Mesothelial cell of epicardium (in vitro differentiated cells): ENCODE measurements at regions not wholly inside any gene's neighbourhood (a gene's known extent, or its start where the extent isn't known, plus 50 kb on each side); places are given as distances from the start of the nearest gene placed in this dataset.

Experiments
- DNase-seq, 2 experiments: peaks; one replicate each; pipeline ENCODE4 v3.0.0; 2021; ENCODE audit warnings: low spot score in 2 of 2; ENCODE audit not compliant: unreplicated experiment in 2 of 2
- H3K27ac Mint-ChIP-seq: 2 replicates; pipeline ENCODE4 v1.8.0; 2021; ENCODE audit warnings: mixed read lengths
- H3K27me3 Mint-ChIP-seq: 2 replicates; pipeline ENCODE4 v1.8.0; 2021; ENCODE audit warnings: low read depth, mixed read lengths
- H3K36me3 Mint-ChIP-seq: 2 replicates; pipeline ENCODE4 v1.8.0; 2021; ENCODE audit warnings: mixed read lengths
- H3K4me1 Mint-ChIP-seq: 2 replicates; pipeline ENCODE4 v1.8.0; 2021; ENCODE audit warnings: mixed read lengths
- H3K4me3 Mint-ChIP-seq: 2 replicates; pipeline ENCODE4 v1.8.0; 2021; ENCODE audit warnings: mild to moderate bottlenecking, moderate library complexity, mixed read lengths
- H3K9me3 Mint-ChIP-seq: 2 replicates; pipeline ENCODE4 v1.8.0; 2021; ENCODE audit warnings: mixed read lengths
- TF ChIP-seq, protein P1 (sequence below): fragments of 200-600 bp; sonication (generic); IDR thresholded peaks from one replicate; pipeline ENCODE4 v1.5.0; 2021; ENCODE audit warnings: antibody characterized with exemption; ENCODE audit not compliant: unreplicated experiment

- H3K9me3 Mint-ChIP-seq = peaks cover 51% of the 10 kb centered on the region
- no peak overlapping the region for H3K27ac Mint-ChIP-seq
- H3K36me3 Mint-ChIP-seq = no peaks in the 10 kb centered on the region
- no peaks in the 10 kb centered on the region for H3K27me3 Mint-ChIP-seq
- no peaks in the 10 kb centered on the region for H3K4me1 Mint-ChIP-seq
- TF ChIP-seq, protein P1, sequence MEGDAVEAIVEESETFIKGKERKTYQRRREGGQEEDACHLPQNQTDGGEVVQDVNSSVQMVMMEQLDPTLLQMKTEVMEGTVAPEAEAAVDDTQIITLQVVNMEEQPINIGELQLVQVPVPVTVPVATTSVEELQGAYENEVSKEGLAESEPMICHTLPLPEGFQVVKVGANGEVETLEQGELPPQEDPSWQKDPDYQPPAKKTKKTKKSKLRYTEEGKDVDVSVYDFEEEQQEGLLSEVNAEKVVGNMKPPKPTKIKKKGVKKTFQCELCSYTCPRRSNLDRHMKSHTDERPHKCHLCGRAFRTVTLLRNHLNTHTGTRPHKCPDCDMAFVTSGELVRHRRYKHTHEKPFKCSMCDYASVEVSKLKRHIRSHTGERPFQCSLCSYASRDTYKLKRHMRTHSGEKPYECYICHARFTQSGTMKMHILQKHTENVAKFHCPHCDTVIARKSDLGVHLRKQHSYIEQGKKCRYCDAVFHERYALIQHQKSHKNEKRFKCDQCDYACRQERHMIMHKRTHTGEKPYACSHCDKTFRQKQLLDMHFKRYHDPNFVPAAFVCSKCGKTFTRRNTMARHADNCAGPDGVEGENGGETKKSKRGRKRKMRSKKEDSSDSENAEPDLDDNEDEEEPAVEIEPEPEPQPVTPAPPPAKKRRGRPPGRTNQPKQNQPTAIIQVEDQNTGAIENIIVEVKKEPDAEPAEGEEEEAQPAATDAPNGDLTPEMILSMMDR = no peak
- H3K4me3 Mint-ChIP-seq = no peak overlapping the region
- no peak for DNase-seq
Measured at GRCh38 chrX:62839596-62839995, 511.5 kb downstream of the SPIN4 start.
